ENCODE measurements at regions not wholly inside any gene's neighbourhood (a gene's known extent, or its start where the extent isn't known, plus 50 kb on each side); places are given as distances from the start of the nearest gene placed in this dataset.

GRCh38 chr12:84648425-84648824, 264.2 kb downstream of the SLC6A15 start:
- no peak overlapping the region for H3K4me3 ChIP-seq (ENCODE audit: low read length in 3 of 3)
- no peak overlapping the region for H3K9ac ChIP-seq (ENCODE audit: low read length in 3 of 3)
- no peaks in the 10 kb centered on the region for H3K4me1 ChIP-seq (ENCODE audit: control insufficient read depth in 2 of 3, insufficient read depth in 2 of 3, low read depth in 1 of 3, low read length in 3 of 3)
- FAIRE-seq (no peak), DNase-seq (no peak)
- TF ChIP-seq, protein P1, sequence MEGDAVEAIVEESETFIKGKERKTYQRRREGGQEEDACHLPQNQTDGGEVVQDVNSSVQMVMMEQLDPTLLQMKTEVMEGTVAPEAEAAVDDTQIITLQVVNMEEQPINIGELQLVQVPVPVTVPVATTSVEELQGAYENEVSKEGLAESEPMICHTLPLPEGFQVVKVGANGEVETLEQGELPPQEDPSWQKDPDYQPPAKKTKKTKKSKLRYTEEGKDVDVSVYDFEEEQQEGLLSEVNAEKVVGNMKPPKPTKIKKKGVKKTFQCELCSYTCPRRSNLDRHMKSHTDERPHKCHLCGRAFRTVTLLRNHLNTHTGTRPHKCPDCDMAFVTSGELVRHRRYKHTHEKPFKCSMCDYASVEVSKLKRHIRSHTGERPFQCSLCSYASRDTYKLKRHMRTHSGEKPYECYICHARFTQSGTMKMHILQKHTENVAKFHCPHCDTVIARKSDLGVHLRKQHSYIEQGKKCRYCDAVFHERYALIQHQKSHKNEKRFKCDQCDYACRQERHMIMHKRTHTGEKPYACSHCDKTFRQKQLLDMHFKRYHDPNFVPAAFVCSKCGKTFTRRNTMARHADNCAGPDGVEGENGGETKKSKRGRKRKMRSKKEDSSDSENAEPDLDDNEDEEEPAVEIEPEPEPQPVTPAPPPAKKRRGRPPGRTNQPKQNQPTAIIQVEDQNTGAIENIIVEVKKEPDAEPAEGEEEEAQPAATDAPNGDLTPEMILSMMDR (IDR thresholded peaks at IDR 0.05; ENCODE audit: borderline replicate concordance, extremely low read depth, insufficient read depth), result no peak
- no peaks in the 10 kb centered on the region for H3K9me3 ChIP-seq (ENCODE audit: control insufficient read depth in 2 of 3, insufficient read depth in 1 of 3, low read length in 3 of 3)
- no peak overlapping the region for H3K27ac ChIP-seq (ENCODE audit: low read depth in 2 of 2, low read length in 2 of 2)
- intact Hi-C loops (cut with DNase I), result no loop called here
- H3K27me3 ChIP-seq (ENCODE audit: control insufficient read depth, insufficient read depth, low read length), result no peaks in the 10 kb centered on the region
- H3K36me3 ChIP-seq (ENCODE audit: control insufficient read depth in 2 of 3, insufficient read depth in 3 of 3, low read length in 3 of 3), result no peaks in the 10 kb centered on the region

- Histone ChIP-seq H3K4me3 (ENCODE audit: low read length in 3 of 3) (no peak overlapping the region), H3K4me1 (ENCODE audit: control insufficient read depth in 2 of 3, insufficient read depth in 2 of 3, low read depth in 1 of 3, low read length in 3 of 3) (no peaks in the 10 kb centered on the region), H3K9ac (ENCODE audit: low read length in 3 of 3) (no peak overlapping the region), H3K27ac (ENCODE audit: low read depth in 2 of 2, low read length in 2 of 2) (no peak overlapping the region), H3K27me3 (ENCODE audit: control insufficient read depth, insufficient read depth, low read length) (no peaks in the 10 kb centered on the region), H3K36me3 (ENCODE audit: control insufficient read depth in 2 of 3, insufficient read depth in 3 of 3, low read length in 3 of 3) (no peaks in the 10 kb centered on the region), H3K9me3 (ENCODE audit: control insufficient read depth in 2 of 3, insufficient read depth in 1 of 3, low read length in 3 of 3) (no peaks in the 10 kb centered on the region)
- intact Hi-C loops (cut with DNase I), result no loop called here
- TF ChIP-seq, protein P1 (IDR thresholded peaks at IDR 0.05; ENCODE audit: borderline replicate concordance, extremely low read depth, insufficient read depth), result no peak
- DNase-seq (peak in 1 of 5 donors; percentile 12), FAIRE-seq (no peak)
Observed at GRCh38 chr12:84644908-84645307, 267.7 kb downstream of the SLC6A15 start.

GRCh38 chr12:84643993-84644392, 268.6 kb downstream of the SLC6A15 start:
- intact Hi-C loops (cut with DNase I), result no loop called here
- Histone ChIP-seq H3K27me3 (ENCODE audit: control insufficient read depth, insufficient read depth, low read length) (no peaks in the 10 kb centered on the region), H3K9ac (ENCODE audit: low read length in 3 of 3) (no peak overlapping the region), H3K9me3 (ENCODE audit: control insufficient read depth in 2 of 3, insufficient read depth in 1 of 3, low read length in 3 of 3) (no peaks in the 10 kb centered on the region), H3K4me3 (ENCODE audit: low read length in 3 of 3) (no peak overlapping the region), H3K27ac (ENCODE audit: low read depth in 2 of 2, low read length in 2 of 2) (no peak overlapping the region), H3K36me3 (ENCODE audit: control insufficient read depth in 2 of 3, insufficient read depth in 3 of 3, low read length in 3 of 3) (no peaks in the 10 kb centered on the region), H3K4me1 (ENCODE audit: control insufficient read depth in 2 of 3, insufficient read depth in 2 of 3, low read depth in 1 of 3, low read length in 3 of 3) (no peaks in the 10 kb centered on the region)
- FAIRE-seq, result no peak
- no peak for DNase-seq
- TF ChIP-seq, protein P1 (IDR thresholded peaks at IDR 0.05; ENCODE audit: borderline replicate concordance, extremely low read depth, insufficient read depth), result no peak

DNA sequence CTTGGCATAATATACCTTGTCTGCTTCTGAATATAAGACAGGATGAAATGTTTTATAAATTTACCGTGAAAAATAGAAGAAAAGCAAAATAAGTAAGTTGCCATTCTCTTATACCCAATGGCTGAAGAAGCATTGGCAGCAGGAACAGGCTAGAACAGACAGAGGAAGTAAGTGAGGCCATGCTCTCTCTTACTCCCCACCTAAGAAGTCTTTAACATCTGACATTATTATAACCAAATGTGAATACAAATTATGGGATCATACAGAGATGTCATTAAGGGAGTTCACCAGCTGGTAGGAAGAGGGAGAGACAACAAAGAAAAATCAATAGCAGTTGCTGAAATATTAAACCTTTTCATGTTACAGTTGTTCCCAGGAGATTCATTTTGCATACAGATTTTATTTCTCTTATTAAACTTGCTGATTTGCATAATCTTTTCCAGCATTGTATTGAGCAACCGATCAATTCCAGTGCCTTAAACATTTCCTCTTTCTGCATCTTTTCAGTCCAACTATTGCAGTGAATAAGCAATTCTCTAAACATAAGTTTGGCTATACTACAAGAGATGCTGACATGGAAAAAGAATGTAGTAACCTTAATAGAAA, 270.6 kb downstream of the SLC6A15 start:
- Histone ChIP-seq H3K27me3 (ENCODE audit: control insufficient read depth, insufficient read depth, low read length) (no peaks in the 10 kb centered on the region), H3K4me1 (ENCODE audit: control insufficient read depth in 2 of 3, insufficient read depth in 2 of 3, low read depth in 1 of 3, low read length in 3 of 3) (no peaks in the 10 kb centered on the region), H3K9ac (ENCODE audit: low read length in 3 of 3) (no peak overlapping the region), H3K9me3 (ENCODE audit: control insufficient read depth in 2 of 3, insufficient read depth in 1 of 3, low read length in 3 of 3) (no peaks in the 10 kb centered on the region), H3K36me3 (ENCODE audit: control insufficient read depth in 2 of 3, insufficient read depth in 3 of 3, low read length in 3 of 3) (no peaks in the 10 kb centered on the region), H3K4me3 (ENCODE audit: low read length in 3 of 3) (no peak overlapping the region), H3K27ac (ENCODE audit: low read depth in 2 of 2, low read length in 2 of 2) (no peak overlapping the region)
- TF ChIP-seq, protein P1 (IDR thresholded peaks at IDR 0.05; ENCODE audit: borderline replicate concordance, extremely low read depth, insufficient read depth), result no peak
- intact Hi-C loops (cut with DNase I), result no loop called here
- FAIRE-seq, result no peak
- DNase-seq, result no peak
